ENCODE measurements at regions not wholly inside any gene's neighbourhood (a gene's known extent, or its start where the extent isn't known, plus 50 kb on each side); places are given as distances from the start of the nearest gene placed in this dataset.

GRCh38 chr3:168806871-168807270, 711.1 kb upstream of the GOLIM4 start:
- H3K27me3 ChIP-seq, result no peaks in the 10 kb centered on the region
- DNase-seq (peak in 1 of 4 donors; percentile 22), ATAC-seq (no peak)
- H3K36me3 ChIP-seq, result no peaks in the 10 kb centered on the region
- no peaks in the 10 kb centered on the region for H3K4me1 ChIP-seq
- H3K4me3 ChIP-seq, result no peak overlapping the region
- intact Hi-C loops (cut with DNase I), result no loop called here
- no peak overlapping the region for H3K27ac ChIP-seq
- no peaks in the 10 kb centered on the region for H3K9me3 ChIP-seq
- TF ChIP-seq CTCF (IDR thresholded peaks at IDR 0.05), result no peak

- TF ChIP-seq CTCF (IDR thresholded peaks at IDR 0.05), result no peak
- no peak overlapping the region for H3K27ac ChIP-seq
- no peaks in the 10 kb centered on the region for H3K36me3 ChIP-seq
- intact Hi-C loops (cut with DNase I), result no loop called here
- DNase-seq, result no peak
- H3K9me3 ChIP-seq, result no peaks in the 10 kb centered on the region
- no peak for ATAC-seq
- no peak overlapping the region for H3K4me3 ChIP-seq
- H3K4me1 ChIP-seq, result no peaks in the 10 kb centered on the region
- H3K27me3 ChIP-seq, result no peaks in the 10 kb centered on the region
These were observed 707.8 kb upstream of the GOLIM4 start for GRCh38 chr3:168803536-168803935.

GRCh38 chr3:168802766-168803165, 707.0 kb upstream of the GOLIM4 start:
- no peaks in the 10 kb centered on the region for H3K9me3 ChIP-seq
- no peak for TF ChIP-seq CTCF (IDR thresholded peaks at IDR 0.05)
- no peak for ATAC-seq
- DNase-seq, result no peak
- H3K27ac ChIP-seq, result no peak overlapping the region
- H3K36me3 ChIP-seq, result no peaks in the 10 kb centered on the region
- H3K4me3 ChIP-seq, result no peak overlapping the region
- intact Hi-C loops (cut with DNase I), result no loop called here
- no peaks in the 10 kb centered on the region for H3K4me1 ChIP-seq
- H3K27me3 ChIP-seq, result no peaks in the 10 kb centered on the region

- intact Hi-C loops (cut with DNase I), result no loop called here
- no peaks in the 10 kb centered on the region for H3K4me1 ChIP-seq
- no peaks in the 10 kb centered on the region for H3K36me3 ChIP-seq
- DNase-seq (no peak), ATAC-seq (no peak)
- no peak overlapping the region for H3K27ac ChIP-seq
- no peak for TF ChIP-seq CTCF (IDR thresholded peaks at IDR 0.05)
- no peaks in the 10 kb centered on the region for H3K27me3 ChIP-seq
- no peaks in the 10 kb centered on the region for H3K9me3 ChIP-seq
- no peak overlapping the region for H3K4me3 ChIP-seq
These were observed 706.1 kb upstream of the GOLIM4 start for GRCh38 chr3:168801794-168802193.

GRCh38 chr3:168796339-168796738, 700.6 kb upstream of the GOLIM4 start:
- intact Hi-C loops (cut with DNase I), result no loop called here
- Histone ChIP-seq H3K27me3 (no peaks in the 10 kb centered on the region), H3K4me3 (no peak overlapping the region), H3K27ac (no peak overlapping the region), H3K9me3 (no peaks in the 10 kb centered on the region), H3K36me3 (no peaks in the 10 kb centered on the region), H3K4me1 (no peaks in the 10 kb centered on the region)
- no peak for DNase-seq
- ATAC-seq, result no peak
- TF ChIP-seq CTCF (IDR thresholded peaks at IDR 0.05), result no peak

All from left lung (tissue), 4 donors.